ENCODE measurements at regions not wholly inside any gene's neighbourhood (a gene's known extent, or its start where the extent isn't known, plus 50 kb on each side); places are given as distances from the start of the nearest gene placed in this dataset.

- no peak overlapping the region for H3K9ac ChIP-seq (replicated peaks; ENCODE audit: extremely low read depth, insufficient read depth, low read length)
- H3K27ac ChIP-seq (ENCODE audit: insufficient read depth, low read depth, low read length): no peak overlapping the region
- no peaks in the 10 kb centered on the region for H3K4me1 ChIP-seq (ENCODE audit: control insufficient read depth, extremely low read depth, insufficient read depth, low read length)
- BruUV-seq (replicated peaks): no TSS peak
- POLR2A ChIA-PET: no interaction called here
- H3K9me3 ChIP-seq (replicated peaks; ENCODE audit: control insufficient read depth, insufficient read depth, low read length): no peaks in the 10 kb centered on the region
- no peak overlapping the region for H2AFZ ChIP-seq (ENCODE audit: low read depth, low read length)
- no peaks in the 10 kb centered on the region for H3K36me3 ChIP-seq (ENCODE audit: control insufficient read depth in 2 of 2, extremely low read depth in 1 of 2, insufficient read depth in 2 of 2, low read length in 2 of 2)
- no peaks in the 10 kb centered on the region for H3K27me3 ChIP-seq (ENCODE audit: control insufficient read depth in 2 of 2, insufficient read depth in 2 of 2, low read length in 2 of 2)
- H3K4me2 ChIP-seq (ENCODE audit: insufficient read depth, low read length): no peak overlapping the region
- H3K4me3 ChIP-seq (replicated peaks in 1 of 3; ENCODE audit: insufficient read depth in 1 of 3, low read depth in 1 of 3, low read length in 3 of 3): no peak overlapping the region
- no peaks in the 10 kb centered on the region for H3K79me2 ChIP-seq (ENCODE audit: control insufficient read depth, insufficient read depth, low read length)
- H3K9me1 ChIP-seq (replicated peaks; ENCODE audit: control insufficient read depth, extremely low read depth, insufficient read depth, low read length): no peaks in the 10 kb centered on the region
- FAIRE-seq (no peak), DNase-seq (ENCODE audit: low read depth, low spot score) (no peak)
- TF ChIP-seq FOS (IDR thresholded peaks at IDR 0.05; ENCODE audit: borderline replicate concordance, insufficient read depth, low read length): no peak
- no peak for TF ChIP-seq MYC (IDR thresholded peaks at IDR 0.05; ENCODE audit: low read depth, low read length)
- TF ChIP-seq POLR2AphosphoS5 (IDR thresholded peaks at IDR 0.05; ENCODE audit: insufficient read depth, low read depth, low read length): no peak
- TF ChIP-seq CTCF (IDR thresholded peaks at IDR 0.05; ENCODE audit: extremely low read depth in 1 of 2, insufficient read depth in 1 of 2, low read depth in 1 of 2, low read length in 2 of 2): no peak
- no peak for TF ChIP-seq GATA2 (IDR thresholded peaks at IDR 0.05; ENCODE audit: insufficient read depth, insufficient read length, low read depth, low read length)
- no peak for TF ChIP-seq POLR2A (IDR thresholded peaks at IDR 0.05; ENCODE audit: low read depth, low read length)
- TF ChIP-seq JUN (IDR thresholded peaks at IDR 0.05; ENCODE audit: borderline replicate concordance, insufficient read depth, insufficient read length, low read depth): no peak
- TF ChIP-seq EZH2 (IDR thresholded peaks at IDR 0.05; ENCODE audit: borderline replicate concordance, low read depth, low read length, severe bottlenecking): no peak
- TF ChIP-seq MAX (IDR thresholded peaks at IDR 0.05; ENCODE audit: insufficient read depth, insufficient read length): no peak
- intact Hi-C loops (cut with micrococcal nuclease): no loop called here
- no peaks in the 10 kb centered on the region for H4K20me1 ChIP-seq (replicated peaks; ENCODE audit: control insufficient read depth, extremely low read depth, insufficient read depth, low read length)
- dilution Hi-C loops (cut with MboI; ENCODE audit: extremely low pct_ligation_motif_present, low sequenced_read_pairs): no loop called here
- CTCF ChIA-PET: no interaction called here
These were observed 560.3 kb upstream of the ZP4 start for GRCh38 chr1:238450976-238451375.

Data from endothelial cell of umbilical vein (primary cell).